KOPT-K1 (cell line): ENCODE measurements at regions not wholly inside any gene's neighbourhood (a gene's known extent, or its start where the extent isn't known, plus 50 kb on each side); places are given as distances from the start of the nearest gene placed in this dataset.

ENCODE experiments used
- H3K27ac ChIP-seq: fragments of 200-600 bp; sonication (generic); 2 replicates; pipeline ENCODE4 v1.5.1; 2016; ENCODE audit warnings: antibody characterized with exemption, mild to moderate bottlenecking, low read depth, low read length; ENCODE audit not compliant: poor library complexity, severe bottlenecking
- H3K36me3 ChIP-seq: fragments of 200-600 bp; sonication (generic); 2 replicates; pipeline ENCODE4 v1.5.1; 2017; ENCODE audit warnings: antibody characterized with exemption, mild to moderate bottlenecking, low read length, moderate library complexity; ENCODE audit not compliant: insufficient read depth
- H3K9me3 ChIP-seq: fragments of 200-600 bp; sonication (generic); 2 replicates; pipeline ENCODE4 v1.5.1; 2017; ENCODE audit warnings: antibody characterized with exemption, low read length, mild to moderate bottlenecking; ENCODE audit not compliant: insufficient read depth, poor library complexity, severe bottlenecking

DNA sequence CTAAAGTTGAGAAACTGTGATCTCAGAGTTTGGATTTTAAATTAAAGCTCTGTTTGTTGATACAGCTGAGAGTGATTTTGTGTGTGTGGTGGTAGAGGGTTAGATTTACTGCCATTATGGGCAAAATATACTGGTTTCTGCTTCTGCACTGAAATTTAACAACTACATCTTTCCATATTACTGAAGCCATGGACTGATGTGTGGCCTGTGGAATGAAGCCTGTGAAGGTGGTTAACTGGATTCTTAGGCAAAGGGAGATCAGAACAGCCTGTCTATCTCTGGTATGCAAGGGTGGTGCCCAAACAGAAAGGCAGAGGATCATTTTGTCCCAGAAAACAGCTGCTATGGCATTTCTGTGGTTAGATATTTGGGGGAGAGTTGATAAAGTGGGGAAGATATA, 297.3 kb upstream of the THBS1 start:
- Histone ChIP-seq H3K27ac (no peak overlapping the region), H3K9me3 (no peaks in the 10 kb centered on the region), H3K36me3 (no peaks in the 10 kb centered on the region)

DNA sequence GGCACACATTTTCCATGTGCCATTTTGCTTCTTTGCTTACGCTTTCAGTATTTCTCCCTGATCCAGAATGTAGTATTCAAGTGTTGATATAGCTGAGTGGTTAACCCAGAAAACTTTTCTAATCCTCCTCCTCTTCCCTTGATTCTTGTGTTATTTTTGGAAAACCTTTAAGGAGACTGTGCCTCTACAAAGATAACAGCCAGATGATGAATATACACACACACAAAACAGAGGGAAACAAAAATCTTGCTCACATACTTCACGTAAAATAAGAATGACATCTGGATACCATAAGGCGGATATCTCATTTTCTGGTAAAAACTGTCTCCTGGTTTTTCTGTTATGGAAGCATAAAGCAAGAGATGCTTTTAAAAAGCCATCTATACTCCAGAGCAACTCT, 295.8 kb upstream of the THBS1 start:
- Histone ChIP-seq H3K36me3 (no peaks in the 10 kb centered on the region), H3K9me3 (no peaks in the 10 kb centered on the region), H3K27ac (no peak overlapping the region)

DNA sequence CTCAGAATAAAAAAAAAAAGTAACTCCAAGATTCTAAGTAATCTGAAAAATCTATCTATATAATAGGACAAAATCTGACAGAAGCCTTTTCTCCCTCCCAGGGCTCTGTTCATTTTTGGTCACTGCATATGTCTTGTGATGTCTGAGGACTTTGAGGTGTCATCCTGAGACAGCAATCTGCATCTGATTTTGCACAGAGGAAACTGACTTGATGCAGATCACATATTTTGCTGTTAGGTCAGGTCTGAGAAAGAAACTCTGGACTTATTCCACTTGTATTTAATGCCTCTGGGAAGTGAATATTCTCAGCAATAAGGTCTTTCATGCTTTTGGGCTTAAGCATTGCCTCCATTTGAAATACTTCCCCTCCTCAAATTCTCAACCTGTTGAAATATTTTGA, 295.2 kb upstream of the THBS1 start:
- Histone ChIP-seq H3K27ac (no peak overlapping the region), H3K9me3 (no peaks in the 10 kb centered on the region), H3K36me3 (no peaks in the 10 kb centered on the region)

DNA sequence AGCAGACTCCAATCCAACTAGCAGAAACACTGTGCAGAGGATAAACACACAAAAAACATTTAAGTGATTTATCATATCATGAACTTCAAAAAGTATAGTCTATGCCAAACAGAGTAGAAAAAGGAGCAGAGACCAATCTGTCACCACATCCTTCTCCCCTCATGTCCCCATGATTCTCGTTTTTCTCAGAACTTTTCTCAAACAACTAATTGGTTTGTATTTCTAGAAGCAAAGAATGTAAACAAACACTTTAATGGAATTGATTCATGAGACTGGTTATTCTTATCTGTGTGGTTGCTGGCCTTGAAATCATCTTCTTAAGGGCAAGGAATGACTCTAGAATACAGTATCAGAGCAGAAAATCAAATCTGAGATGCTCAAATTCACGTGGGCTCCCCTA, 294.2 kb upstream of the THBS1 start:
- no peaks in the 10 kb centered on the region for H3K36me3 ChIP-seq
- no peaks in the 10 kb centered on the region for H3K9me3 ChIP-seq
- H3K27ac ChIP-seq, result no peak overlapping the region

DNA sequence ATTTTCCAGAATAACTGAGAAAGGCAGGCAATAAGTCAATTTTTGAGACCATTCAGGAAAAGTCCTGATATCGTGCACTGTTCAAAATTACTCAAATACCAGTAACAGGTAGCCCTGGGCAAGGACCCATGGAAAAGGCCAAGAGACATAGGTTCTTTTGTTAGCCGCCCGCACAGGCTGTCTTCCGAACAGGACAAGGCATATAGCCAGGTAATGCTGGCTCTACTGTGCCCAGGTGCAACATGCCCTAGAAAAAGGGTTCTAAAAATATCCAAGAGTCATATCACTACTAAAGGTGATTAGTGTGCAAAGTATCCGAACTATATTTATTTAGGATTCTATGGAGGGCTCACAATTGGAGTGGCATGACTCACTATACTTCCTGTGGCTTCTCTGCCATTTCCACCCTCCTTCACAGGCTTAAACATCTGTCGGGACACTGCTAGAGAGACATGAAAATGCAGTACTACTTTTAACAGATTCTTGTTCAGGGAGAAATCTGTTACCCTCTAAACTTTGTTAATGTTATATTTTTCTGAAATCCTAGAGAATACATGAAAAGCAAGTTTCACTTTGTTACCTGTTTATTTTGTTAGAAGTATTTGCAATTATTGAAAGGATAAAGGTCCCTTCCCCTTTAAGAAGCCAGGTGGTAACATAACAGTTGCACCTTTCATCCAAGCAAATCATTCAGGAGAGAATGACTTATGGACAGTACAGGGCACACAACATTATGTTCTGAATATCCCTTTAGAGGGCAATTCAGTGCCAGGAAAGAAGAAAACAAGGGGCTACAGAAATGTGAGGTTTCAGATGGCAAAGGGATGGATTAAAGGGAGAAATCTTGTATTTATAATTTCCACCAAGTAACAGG, 293.3 kb upstream of the THBS1 start:
- H3K9me3 ChIP-seq, result peaks cover 7% of the 10 kb centered on the region
- H3K27ac ChIP-seq, result no peak overlapping the region

DNA sequence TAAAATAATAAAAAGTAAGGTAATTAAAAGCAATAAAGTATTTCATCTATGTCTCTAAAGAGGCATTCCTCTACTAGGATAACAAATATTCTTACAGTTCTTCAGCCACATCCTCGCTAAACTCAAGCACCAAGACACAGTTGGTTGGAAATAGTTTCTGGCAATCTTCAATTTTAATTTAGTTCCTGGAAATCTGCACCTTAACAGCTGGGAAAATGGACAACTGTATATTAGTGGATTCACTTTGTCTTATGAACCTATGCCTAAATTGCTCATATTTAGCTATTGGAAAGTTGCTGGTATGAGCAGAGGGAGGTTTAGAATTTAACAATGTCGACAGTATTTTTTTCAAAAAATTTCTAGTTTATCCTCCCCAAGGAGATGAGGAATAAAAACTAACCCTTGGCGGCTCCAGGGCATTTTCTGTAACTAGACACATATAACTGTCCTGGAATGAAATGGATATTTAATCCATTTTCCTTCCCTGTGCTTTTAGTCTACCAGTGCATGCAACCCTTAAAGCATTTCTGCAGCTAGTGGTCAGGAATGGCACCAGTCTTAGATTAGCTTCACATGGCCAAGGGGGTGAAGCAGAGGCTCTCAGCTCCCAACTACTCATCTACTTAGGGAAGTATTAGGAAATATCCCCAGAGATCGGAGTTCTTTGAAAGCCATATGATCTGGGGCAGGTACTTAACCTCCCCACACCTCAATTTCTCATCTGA, 290.0 kb upstream of the THBS1 start:
- Histone ChIP-seq H3K9me3 (peaks cover 12% of the 10 kb centered on the region), H3K27ac (no peak overlapping the region), H3K36me3 (no peaks in the 10 kb centered on the region)

More for the DNA sequence above, 293.3 kb upstream of the THBS1 start:
- H3K36me3 ChIP-seq, result no peaks in the 10 kb centered on the region

DNA sequence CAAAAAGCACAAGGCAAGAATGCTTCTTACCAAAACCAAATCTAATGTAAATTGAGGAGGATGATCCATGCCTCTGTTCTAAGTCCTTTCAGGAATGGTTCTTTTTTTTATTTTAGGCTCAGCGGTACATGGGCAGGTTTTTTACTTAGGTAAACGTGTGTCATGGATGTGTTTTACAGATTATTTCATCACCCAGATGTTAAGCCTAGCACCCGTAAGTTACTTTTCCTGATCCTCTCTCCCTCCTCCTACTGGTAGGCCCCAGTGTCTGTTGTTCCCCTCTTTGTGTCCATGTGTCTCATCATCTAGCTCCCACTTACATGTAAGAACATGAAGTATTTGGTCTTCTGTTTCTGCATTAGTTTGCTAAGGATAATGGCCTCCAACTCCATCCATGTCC, 289.2 kb upstream of the THBS1 start:
- Histone ChIP-seq H3K27ac (no peak overlapping the region), H3K36me3 (no peaks in the 10 kb centered on the region), H3K9me3 (peaks cover 12% of the 10 kb centered on the region)

DNA sequence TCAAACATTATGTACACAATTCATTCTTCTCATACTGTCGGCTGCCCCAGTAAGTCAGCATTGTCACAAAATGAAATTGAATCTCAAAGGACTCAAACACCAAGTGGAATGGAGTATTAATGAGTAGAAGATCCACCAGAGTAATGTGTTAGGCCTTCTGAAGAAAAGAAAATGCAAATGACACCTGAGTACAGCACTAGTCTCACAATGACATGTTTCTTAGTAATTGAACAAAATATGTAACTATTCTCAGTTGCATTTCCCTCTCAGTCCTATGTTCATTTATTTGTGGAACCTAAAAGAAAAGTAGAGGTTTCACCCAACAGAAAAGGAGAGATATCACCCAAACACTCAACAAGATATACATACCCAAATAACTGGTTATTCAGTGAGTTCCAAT, 283.9 kb upstream of the THBS1 start:
- no peaks in the 10 kb centered on the region for H3K36me3 ChIP-seq
- H3K9me3 ChIP-seq, result peaks cover 11% of the 10 kb centered on the region
- H3K27ac ChIP-seq, result no peak overlapping the region

DNA sequence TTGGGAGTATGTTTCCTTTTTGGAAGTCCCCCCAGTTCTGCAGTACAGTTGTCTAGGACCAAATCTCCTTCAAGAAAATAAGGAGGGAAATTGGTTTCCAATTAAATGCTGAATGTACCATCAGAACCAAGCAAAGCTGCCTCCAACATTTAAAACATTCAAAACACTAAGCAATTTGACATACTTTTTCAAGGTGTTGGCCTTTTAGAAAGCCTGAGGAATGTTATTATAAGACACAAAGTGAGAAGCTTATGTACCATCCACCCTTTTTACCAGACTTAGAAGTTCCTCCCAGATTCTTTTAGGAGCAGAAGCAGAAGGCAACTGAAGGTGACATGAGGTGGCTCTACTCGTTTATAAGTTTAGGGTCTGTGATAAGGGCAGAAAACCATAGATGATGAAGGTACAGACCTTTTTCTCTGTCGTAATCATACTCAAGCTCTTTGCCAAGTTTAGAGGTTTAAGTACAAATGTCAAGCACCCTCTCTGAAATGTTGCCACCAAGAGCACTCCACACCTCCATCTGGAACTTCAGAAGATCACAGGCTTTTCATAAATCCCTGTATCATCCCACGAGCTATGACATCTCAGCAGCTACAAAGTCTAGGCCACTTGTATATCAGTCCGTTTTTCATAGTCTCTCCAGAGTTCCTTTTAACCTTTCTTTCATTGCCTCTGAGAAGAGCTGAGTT, 282.5 kb upstream of the THBS1 start:
- Histone ChIP-seq H3K27ac (no peak overlapping the region), H3K36me3 (no peaks in the 10 kb centered on the region), H3K9me3 (no peaks in the 10 kb centered on the region)

DNA sequence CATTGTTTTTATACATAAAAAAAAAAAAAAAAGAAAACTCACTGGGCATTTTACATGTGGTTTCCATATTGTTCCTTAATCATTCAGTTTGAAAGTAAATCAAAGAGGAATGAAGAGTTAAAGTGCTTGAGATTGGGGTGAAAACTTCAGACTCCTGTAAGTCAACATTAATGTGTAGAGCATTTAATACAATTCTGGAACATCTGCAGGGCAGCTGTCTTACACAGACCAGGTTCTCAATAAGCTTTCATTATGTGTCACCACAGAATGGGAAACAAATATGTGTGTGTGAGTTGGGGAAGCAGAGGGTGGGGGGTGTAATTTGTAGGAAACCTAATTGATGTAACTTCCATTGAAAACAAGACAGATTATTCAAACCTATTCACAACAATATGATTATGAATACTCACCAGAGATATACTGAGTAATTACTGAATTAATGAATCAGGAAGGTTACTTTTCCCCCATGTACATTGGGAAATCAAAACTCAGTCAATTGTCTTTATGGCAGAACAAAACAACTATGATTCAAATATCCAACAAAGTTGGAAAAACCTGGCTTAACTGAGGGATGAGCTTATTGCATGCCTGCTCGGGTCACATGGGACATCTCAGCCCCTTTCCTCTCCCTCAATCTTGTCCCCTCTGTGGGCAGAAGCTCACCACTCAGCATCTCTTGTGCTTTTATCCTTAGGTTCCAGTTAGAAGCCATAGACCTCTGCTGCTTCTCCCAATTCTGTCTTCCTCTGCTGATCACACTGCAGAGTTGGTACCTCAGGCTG, 281.2 kb upstream of the THBS1 start:
- Histone ChIP-seq H3K9me3 (no peaks in the 10 kb centered on the region), H3K36me3 (no peaks in the 10 kb centered on the region), H3K27ac (no peak overlapping the region)

DNA sequence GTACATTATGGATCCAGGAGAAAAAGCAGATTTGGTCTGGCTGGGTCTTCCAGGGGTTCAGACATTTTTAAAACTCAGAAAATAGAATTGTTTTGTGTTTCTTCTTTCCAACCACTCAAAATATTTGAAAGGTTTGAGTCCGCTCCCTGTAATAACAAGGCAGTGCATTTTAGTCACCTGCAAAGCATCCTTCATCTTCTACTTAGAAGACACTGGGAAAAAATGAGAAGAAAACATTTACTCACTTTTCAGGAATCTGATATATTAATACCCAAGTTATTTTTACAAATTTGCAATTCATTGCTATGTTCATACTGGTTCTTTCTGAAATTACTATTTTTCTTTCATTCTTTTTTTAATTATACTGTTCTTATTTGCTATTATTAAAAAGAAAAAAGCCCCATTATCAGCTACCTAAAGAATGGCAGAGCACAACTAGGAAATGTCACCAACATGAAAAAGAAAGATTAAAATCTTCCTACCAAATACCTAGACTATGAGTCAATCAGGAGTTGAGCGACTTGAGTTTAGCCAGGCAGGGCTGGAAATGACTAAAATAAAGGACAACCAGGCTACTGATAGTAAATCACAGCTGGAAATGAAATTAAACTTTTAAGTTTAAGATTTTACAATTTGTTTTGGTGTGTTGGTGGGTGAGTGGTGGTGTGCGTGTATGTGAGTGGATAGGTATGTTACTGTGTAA, 280.3 kb upstream of the THBS1 start:
- Histone ChIP-seq H3K27ac (no peak overlapping the region), H3K36me3 (no peaks in the 10 kb centered on the region), H3K9me3 (no peaks in the 10 kb centered on the region)

DNA sequence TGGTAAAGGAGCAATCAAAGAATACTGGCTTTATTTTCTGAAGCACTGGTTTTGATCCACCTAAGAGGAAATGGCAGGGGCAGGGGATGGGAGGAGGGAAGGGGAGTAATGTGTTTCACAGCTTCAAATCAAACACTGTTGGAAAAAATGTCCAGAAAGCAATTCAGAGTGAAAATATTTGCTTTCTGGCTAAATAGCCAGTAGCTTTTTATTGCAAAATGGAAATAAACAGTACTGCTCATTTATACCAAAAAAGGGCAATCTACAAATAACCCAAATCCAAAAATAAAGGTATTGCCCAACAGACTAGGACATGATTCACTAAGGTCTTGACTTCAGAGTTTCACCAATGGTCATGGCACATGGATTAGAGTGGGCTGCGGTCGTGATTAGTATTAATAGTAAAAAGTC, 279.3 kb upstream of the THBS1 start:
- H3K27ac ChIP-seq, result no peak overlapping the region
- no peaks in the 10 kb centered on the region for H3K36me3 ChIP-seq
- H3K9me3 ChIP-seq, result no peaks in the 10 kb centered on the region

DNA sequence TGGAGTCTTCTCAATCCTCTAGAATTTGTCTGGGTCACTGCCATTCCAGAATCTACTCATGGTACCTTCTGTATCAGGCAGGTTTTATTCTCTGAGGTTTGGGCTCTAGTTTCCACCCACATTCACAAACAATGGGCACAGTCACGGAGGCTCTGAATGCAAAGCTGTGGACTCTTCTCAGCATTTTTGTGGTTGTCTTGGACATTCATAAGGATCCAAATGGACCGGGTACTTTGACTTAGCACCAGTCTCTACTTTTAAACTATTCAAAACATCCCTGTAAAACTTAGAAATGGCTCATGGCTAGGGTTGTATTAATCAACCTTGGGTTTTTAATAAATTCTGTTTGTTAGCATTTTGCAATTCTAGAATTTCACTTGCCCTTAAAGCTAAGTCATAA, 277.9 kb upstream of the THBS1 start:
- H3K27ac ChIP-seq, result no peak overlapping the region
- H3K9me3 ChIP-seq, result peaks cover 5% of the 10 kb centered on the region
- no peaks in the 10 kb centered on the region for H3K36me3 ChIP-seq

DNA sequence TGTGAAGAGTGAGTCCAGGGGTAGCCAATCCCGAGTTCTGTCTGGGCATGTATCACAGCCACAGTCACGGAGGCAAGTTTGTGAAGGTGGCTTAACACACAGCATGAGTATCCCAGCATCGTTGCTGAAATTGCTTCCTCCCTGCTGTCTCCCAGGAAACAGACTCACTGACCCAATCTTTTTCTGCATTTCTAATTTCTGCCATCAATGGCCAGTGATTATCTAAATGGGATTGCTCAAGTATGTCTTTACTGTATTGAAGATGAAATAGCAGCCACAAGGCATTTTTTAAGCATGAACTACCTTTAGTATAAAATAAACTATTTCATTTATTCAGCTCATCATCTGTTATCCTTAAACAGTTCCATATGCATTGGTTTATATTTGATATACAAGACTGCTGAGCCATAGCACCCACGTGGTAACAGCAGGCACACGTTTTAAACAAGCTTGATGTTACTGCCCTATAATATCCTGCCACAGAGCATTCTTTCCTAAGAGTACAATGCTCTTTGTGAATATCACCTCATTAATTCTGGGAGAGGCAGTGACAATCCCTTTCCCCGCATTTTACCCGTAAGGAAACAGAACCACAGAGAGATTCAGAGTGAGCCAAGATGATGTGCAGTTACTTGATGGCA, 276.6 kb upstream of the THBS1 start:
- Histone ChIP-seq H3K27ac (no peak overlapping the region), H3K9me3 (peaks cover 5% of the 10 kb centered on the region), H3K36me3 (no peaks in the 10 kb centered on the region)
